Memory B cell (primary cell): ENCODE measurements at regions not wholly inside any gene's neighbourhood (a gene's known extent, or its start where the extent isn't known, plus 50 kb on each side); places are given as distances from the start of the nearest gene placed in this dataset.

ENCODE experiments used
- ATAC-seq: fragments of 150-1000 bp; cut with Tn5 transposase; 2 replicates; pipeline ENCODE4 v1.10.0; 2021; ENCODE audit warnings: low read depth, mild to moderate bottlenecking, moderate library complexity
- DNase-seq, 2 donors: peaks; one replicate each; pipeline ENCODE4 v3.0.0; 2022; ENCODE audit warnings: low spot score in 2 of 2
- H3K27ac Mint-ChIP-seq: one replicate; pipeline ENCODE4 v1.8.0; 2022; ENCODE audit warnings: mild to moderate bottlenecking, moderate library complexity, mixed read lengths
- H3K27me3 Mint-ChIP-seq: one replicate; pipeline ENCODE4 v1.8.0; 2022; ENCODE audit warnings: mixed read lengths
- H3K36me3 Mint-ChIP-seq: one replicate; pipeline ENCODE4 v1.8.0; 2022; ENCODE audit warnings: mild to moderate bottlenecking, mixed read lengths
- H3K4me1 Mint-ChIP-seq: one replicate; pipeline ENCODE4 v1.8.0; 2022; ENCODE audit warnings: mixed read lengths
- H3K4me3 Mint-ChIP-seq: one replicate; pipeline ENCODE4 v1.8.0; 2022; ENCODE audit warnings: mild to moderate bottlenecking, moderate library complexity, mixed read lengths
- H3K9me3 Mint-ChIP-seq: one replicate; pipeline ENCODE4 v1.8.0; 2022; ENCODE audit warnings: mixed read lengths

- DNase-seq (no peak), ATAC-seq (no peak)
- no peaks in the 10 kb centered on the region for H3K4me1 Mint-ChIP-seq
- peaks cover 4% of the 10 kb centered on the region for H3K36me3 Mint-ChIP-seq
- H3K9me3 Mint-ChIP-seq = peaks cover 8% of the 10 kb centered on the region
- no peak overlapping the region for H3K27ac Mint-ChIP-seq
- no peak overlapping the region for H3K4me3 Mint-ChIP-seq
- peaks cover 6% of the 10 kb centered on the region for H3K27me3 Mint-ChIP-seq
Measured at GRCh38 chr3:111244760-111245159, 173.1 kb downstream of the NECTIN3 start.

GRCh38 chr3:111246967-111247760 is 175.5 kb downstream of the NECTIN3 start:
- Mint-ChIP-seq H3K27ac (no peak overlapping the region), H3K27me3 (peaks cover 6% of the 10 kb centered on the region), H3K4me3 (no peak overlapping the region), H3K9me3 (peaks cover 8% of the 10 kb centered on the region), H3K36me3 (peaks cover 4% of the 10 kb centered on the region), H3K4me1 (no peaks in the 10 kb centered on the region)
- no peak for ATAC-seq
- no peak for DNase-seq

GRCh38 chr3:111248406-111248805 is 176.8 kb downstream of the NECTIN3 start:
- DNase-seq (no peak), ATAC-seq (no peak)
- H3K36me3 Mint-ChIP-seq = peaks cover 4% of the 10 kb centered on the region
- no peak overlapping the region for H3K4me3 Mint-ChIP-seq
- H3K27ac Mint-ChIP-seq = no peak overlapping the region
- H3K9me3 Mint-ChIP-seq = peaks cover 8% of the 10 kb centered on the region
- H3K4me1 Mint-ChIP-seq = peaks cover 3% of the 10 kb centered on the region
- H3K27me3 Mint-ChIP-seq = peaks cover 6% of the 10 kb centered on the region

GRCh38 chr3:111249421-111249820 is 177.8 kb downstream of the NECTIN3 start:
- ATAC-seq = no peak

GRCh38 chr3:111252779-111253178 is 181.2 kb downstream of the NECTIN3 start:
- H3K4me3 Mint-ChIP-seq = no peak overlapping the region
- H3K36me3 Mint-ChIP-seq = no peaks in the 10 kb centered on the region
- ATAC-seq (no peak), DNase-seq (no peak)
- H3K27ac Mint-ChIP-seq = no peak overlapping the region
- H3K4me1 Mint-ChIP-seq = peaks cover 3% of the 10 kb centered on the region
- H3K27me3 Mint-ChIP-seq = peaks cover 6% of the 10 kb centered on the region
- H3K9me3 Mint-ChIP-seq = no peaks in the 10 kb centered on the region

More at GRCh38 chr3:111249421-111249820, 177.8 kb downstream of the NECTIN3 start:
- H3K4me1 Mint-ChIP-seq = peaks cover 3% of the 10 kb centered on the region
- no peak for DNase-seq
- H3K4me3 Mint-ChIP-seq = no peak overlapping the region
- H3K9me3 Mint-ChIP-seq = peaks cover 3% of the 10 kb centered on the region
- peaks cover 4% of the 10 kb centered on the region for H3K27me3 Mint-ChIP-seq
- no peak overlapping the region for H3K27ac Mint-ChIP-seq
- H3K36me3 Mint-ChIP-seq = no peaks in the 10 kb centered on the region

GRCh38 chr3:111253733-111254132 is 182.1 kb downstream of the NECTIN3 start:
- ATAC-seq (no peak), DNase-seq (no peak)
- Mint-ChIP-seq H3K9me3 (no peaks in the 10 kb centered on the region), H3K27me3 (peaks cover 6% of the 10 kb centered on the region), H3K4me3 (no peak overlapping the region), H3K36me3 (no peaks in the 10 kb centered on the region), H3K4me1 (peaks cover 3% of the 10 kb centered on the region), H3K27ac (no peak overlapping the region)

GRCh38 chr3:111260878-111261277 is 189.3 kb downstream of the NECTIN3 start:
- H3K27ac Mint-ChIP-seq = no peak overlapping the region
- no peaks in the 10 kb centered on the region for H3K36me3 Mint-ChIP-seq
- H3K4me3 Mint-ChIP-seq = no peak overlapping the region
- H3K27me3 Mint-ChIP-seq = peaks cover 2% of the 10 kb centered on the region
- H3K4me1 Mint-ChIP-seq = no peaks in the 10 kb centered on the region
- no peak for ATAC-seq
- H3K9me3 Mint-ChIP-seq = peaks cover 4% of the 10 kb centered on the region
- DNase-seq = no peak

- Mint-ChIP-seq H3K9me3 (peaks cover 1% of the 10 kb centered on the region), H3K4me3 (no peak overlapping the region), H3K27ac (no peak overlapping the region), H3K36me3 (no peaks in the 10 kb centered on the region), H3K27me3 (peaks cover under 1% of the 10 kb centered on the region), H3K4me1 (no peaks in the 10 kb centered on the region)
- DNase-seq (no peak), ATAC-seq (no peak)
Measured at GRCh38 chr3:111269777-111270176, 198.2 kb downstream of the NECTIN3 start.

- Mint-ChIP-seq H3K4me1 (no peaks in the 10 kb centered on the region), H3K36me3 (no peaks in the 10 kb centered on the region), H3K4me3 (no peak overlapping the region), H3K27me3 (peaks cover 6% of the 10 kb centered on the region), H3K27ac (no peak overlapping the region), H3K9me3 (no peaks in the 10 kb centered on the region)
- DNase-seq (no peak), ATAC-seq (no peak)
Measured at GRCh38 chr3:111277226-111277625, 205.6 kb downstream of the NECTIN3 start.

GRCh38 chr3:111278959-111279358 is 207.3 kb downstream of the NECTIN3 start:
- Mint-ChIP-seq H3K27me3 (peaks cover 6% of the 10 kb centered on the region), H3K4me1 (no peaks in the 10 kb centered on the region), H3K9me3 (no peaks in the 10 kb centered on the region), H3K27ac (no peak overlapping the region), H3K36me3 (no peaks in the 10 kb centered on the region), H3K4me3 (no peak overlapping the region)
- ATAC-seq (no peak), DNase-seq (no peak)

- no peaks in the 10 kb centered on the region for H3K36me3 Mint-ChIP-seq
- DNase-seq (no peak), ATAC-seq (no peak)
- H3K9me3 Mint-ChIP-seq = no peaks in the 10 kb centered on the region
- H3K27ac Mint-ChIP-seq = no peak overlapping the region
- no peaks in the 10 kb centered on the region for H3K4me1 Mint-ChIP-seq
- H3K27me3 Mint-ChIP-seq = peaks cover 3% of the 10 kb centered on the region
- no peak overlapping the region for H3K4me3 Mint-ChIP-seq
Measured at GRCh38 chr3:111282024-111282423, 210.4 kb downstream of the NECTIN3 start.

GRCh38 chr3:111283165-111283564 is 211.5 kb downstream of the NECTIN3 start:
- H3K4me3 Mint-ChIP-seq = no peak overlapping the region
- no peaks in the 10 kb centered on the region for H3K9me3 Mint-ChIP-seq
- no peak for ATAC-seq
- peaks cover 3% of the 10 kb centered on the region for H3K27me3 Mint-ChIP-seq
- H3K4me1 Mint-ChIP-seq = no peaks in the 10 kb centered on the region
- no peaks in the 10 kb centered on the region for H3K36me3 Mint-ChIP-seq
- DNase-seq = no peak
- H3K27ac Mint-ChIP-seq = no peak overlapping the region

GRCh38 chr3:111284503-111285183 is 213.0 kb downstream of the NECTIN3 start:
- Mint-ChIP-seq H3K4me3 (no peak overlapping the region), H3K4me1 (no peaks in the 10 kb centered on the region), H3K36me3 (no peaks in the 10 kb centered on the region), H3K27ac (no peak overlapping the region), H3K27me3 (peaks cover 3% of the 10 kb centered on the region), H3K9me3 (no peaks in the 10 kb centered on the region)
- ATAC-seq = no peak
- DNase-seq = no peak

- Mint-ChIP-seq H3K27me3 (peaks cover 3% of the 10 kb centered on the region), H3K4me3 (no peak overlapping the region), H3K27ac (no peak overlapping the region), H3K36me3 (no peaks in the 10 kb centered on the region), H3K9me3 (no peaks in the 10 kb centered on the region), H3K4me1 (no peaks in the 10 kb centered on the region)
- ATAC-seq = no peak
- no peak for DNase-seq
Measured at GRCh38 chr3:111285184-111285538, 213.5 kb downstream of the NECTIN3 start.

- DNase-seq (no peak), ATAC-seq (no peak)
- Mint-ChIP-seq H3K27me3 (peaks cover 3% of the 10 kb centered on the region), H3K9me3 (no peaks in the 10 kb centered on the region), H3K36me3 (no peaks in the 10 kb centered on the region), H3K4me1 (no peaks in the 10 kb centered on the region), H3K4me3 (no peak overlapping the region), H3K27ac (no peak overlapping the region)
Measured at GRCh38 chr3:111285694-111286093, 214.1 kb downstream of the NECTIN3 start.
